HG03558 (cell line): ENCODE measurements at regions not wholly inside any gene's neighbourhood (a gene's known extent, or its start where the extent isn't known, plus 50 kb on each side); places are given as distances from the start of the nearest gene placed in this dataset.

Experiments
- ATAC-seq: cut with Tn5 transposase; IDR thresholded peaks from one replicate; pipeline ENCODE4 v1.9.1; 2021; ENCODE audit warnings: moderate number of reproducible peaks; ENCODE audit not compliant: unreplicated experiment; ENCODE audit errors: extremely low read depth

DNA sequence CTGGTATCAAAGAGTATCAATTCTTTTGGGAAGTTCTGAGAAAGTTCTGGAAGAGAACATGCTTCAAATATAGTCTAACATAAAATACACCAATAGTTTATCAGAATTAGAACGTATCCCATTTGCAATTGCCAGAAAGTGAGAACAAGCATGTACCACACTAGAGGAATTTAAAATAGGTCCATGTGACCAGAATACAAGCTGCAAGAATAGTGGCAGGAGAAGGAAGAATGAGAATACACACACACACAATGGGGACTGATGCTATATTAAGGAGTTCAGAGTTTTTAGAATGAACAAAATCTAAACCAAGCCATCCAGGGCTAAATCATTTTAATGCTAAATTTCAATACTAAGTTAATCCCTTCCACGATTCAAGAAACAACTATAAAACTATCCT is 99.1 kb upstream of the TMEM168 start:
- ATAC-seq: no peak

DNA sequence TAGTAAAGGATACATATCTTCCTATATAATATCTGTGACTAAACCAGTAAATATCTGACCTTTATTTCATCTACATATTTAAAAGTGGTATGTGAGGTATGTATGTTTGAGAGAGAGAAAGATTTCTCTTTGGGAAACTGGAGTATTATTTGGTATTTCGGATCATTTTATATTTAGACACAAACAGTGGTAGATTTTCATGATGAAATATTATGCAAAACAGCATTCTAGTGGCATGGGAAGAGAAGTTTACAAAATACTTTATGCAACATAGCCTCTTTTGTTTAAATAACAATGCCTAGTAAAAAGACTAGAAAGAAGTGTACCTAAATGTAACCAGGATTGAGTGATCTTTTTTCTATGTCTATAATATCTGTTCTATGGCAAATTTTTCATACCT is 98.6 kb upstream of the TMEM168 start:
- ATAC-seq: no peak

DNA sequence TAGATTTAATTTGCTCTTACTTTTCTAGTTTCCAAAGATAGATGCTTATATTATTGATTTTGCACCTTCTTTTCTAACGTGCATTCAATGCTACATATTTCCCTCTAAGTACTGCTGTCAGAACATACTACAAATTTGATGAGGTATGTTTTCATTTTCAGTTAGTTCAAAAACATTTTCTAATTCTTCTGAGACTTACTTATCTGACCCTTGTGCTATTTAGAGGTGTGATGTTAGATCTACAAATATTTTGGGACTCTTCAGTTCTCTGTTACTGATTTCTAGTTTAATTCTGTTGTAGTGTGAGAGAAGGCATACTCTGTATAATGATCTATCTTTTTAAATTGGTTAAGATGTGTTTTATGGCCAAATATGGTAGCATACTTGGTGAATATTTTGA is 97.8 kb upstream of the TMEM168 start:
- ATAC-seq: no peak

DNA sequence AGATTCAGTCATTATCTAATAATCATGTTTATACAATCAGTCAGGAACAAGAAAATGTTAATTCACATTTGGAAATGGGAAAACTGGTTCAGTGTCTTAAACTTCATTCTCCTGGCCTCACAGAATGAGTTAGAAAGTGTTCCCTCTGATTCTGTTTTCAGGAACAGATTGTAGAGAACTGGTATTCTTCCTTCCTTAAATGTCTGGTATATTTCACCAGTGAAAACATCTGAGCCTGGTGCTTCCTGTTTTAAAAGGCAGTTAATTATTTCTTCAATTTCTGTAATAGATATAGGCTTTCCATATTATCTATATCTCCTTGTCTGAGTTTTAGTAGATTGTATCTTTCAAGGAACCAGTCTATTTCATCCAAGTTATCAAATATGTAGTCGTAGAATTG is 97.1 kb upstream of the TMEM168 start:
- no peak for ATAC-seq

DNA sequence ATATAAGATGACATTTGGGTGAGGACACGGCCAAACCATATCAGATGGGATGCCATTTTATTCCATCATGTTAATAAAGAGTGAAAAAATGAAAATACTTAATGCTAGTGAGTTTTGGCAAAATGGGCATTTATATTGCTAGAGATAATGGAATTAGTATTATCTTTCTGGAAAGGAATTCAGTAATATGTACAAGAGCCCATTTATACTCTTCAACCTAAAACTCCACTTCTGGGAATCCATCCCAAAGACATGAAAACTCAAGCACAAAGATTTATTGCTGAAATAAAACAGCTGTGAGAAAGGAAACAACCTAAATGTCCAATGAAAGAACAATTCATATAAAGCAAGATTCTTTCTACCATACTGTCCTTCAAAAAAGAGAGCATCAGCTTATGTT is 96.0 kb upstream of the TMEM168 start:
- no peak for ATAC-seq

DNA sequence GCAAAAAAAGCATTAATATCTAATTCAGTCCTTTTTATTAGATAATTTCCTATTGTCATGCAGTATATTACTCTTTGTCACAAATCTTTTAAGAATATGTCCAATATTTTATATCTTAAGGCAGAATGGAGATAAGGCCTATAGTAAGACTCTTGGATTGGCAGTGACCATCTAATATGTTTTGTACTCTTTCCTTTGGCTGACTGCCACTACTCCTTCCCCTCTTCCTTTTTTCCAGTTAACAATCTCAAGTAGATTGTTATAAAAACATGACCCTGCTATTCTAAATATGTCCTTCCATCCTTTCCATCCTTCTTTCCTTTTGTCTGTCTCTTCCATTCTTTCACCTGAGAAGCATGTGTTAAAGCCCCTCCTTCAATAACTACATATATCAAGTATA is 92.8 kb upstream of the TMEM168 start:
- ATAC-seq: no peak

DNA sequence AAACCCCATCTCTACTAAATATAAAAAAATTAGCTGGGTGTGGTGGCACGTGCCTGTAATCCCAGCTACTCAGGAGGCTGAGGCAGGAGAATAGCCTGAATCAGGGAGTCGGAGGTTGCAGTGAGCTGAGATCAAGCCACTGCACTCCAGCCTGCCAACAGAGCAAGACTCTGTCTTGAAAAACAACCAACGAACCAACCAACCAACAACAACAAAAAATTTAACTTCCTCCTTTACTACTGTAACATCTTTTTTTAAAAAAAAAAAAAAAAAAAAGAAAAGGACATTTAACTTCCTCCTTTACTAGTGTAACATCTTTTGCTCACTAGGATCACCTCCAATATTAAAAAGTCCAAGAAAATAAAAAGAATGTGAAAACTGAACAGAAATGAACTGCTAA is 92.3 kb upstream of the TMEM168 start:
- no peak for ATAC-seq

DNA sequence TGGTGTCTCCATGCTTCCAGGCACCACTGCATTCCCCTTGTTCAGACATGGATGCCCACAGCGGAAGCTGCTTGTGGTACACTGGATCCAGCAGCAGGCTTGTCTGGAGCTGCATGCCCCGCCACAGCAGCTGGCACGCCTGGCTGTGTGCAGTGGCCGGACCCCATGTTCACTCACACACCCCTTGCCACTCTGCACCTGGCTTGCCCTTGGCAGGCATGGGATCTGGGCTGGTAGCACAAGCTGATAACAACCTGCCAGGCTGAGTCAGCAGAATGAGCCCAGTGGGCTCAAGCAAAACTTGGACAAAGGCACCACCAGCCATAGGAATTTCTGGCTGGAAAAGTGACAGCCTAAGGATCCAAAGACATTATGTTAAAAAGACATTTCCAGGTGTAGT is 91.8 kb upstream of the TMEM168 start:
- no peak for ATAC-seq

DNA sequence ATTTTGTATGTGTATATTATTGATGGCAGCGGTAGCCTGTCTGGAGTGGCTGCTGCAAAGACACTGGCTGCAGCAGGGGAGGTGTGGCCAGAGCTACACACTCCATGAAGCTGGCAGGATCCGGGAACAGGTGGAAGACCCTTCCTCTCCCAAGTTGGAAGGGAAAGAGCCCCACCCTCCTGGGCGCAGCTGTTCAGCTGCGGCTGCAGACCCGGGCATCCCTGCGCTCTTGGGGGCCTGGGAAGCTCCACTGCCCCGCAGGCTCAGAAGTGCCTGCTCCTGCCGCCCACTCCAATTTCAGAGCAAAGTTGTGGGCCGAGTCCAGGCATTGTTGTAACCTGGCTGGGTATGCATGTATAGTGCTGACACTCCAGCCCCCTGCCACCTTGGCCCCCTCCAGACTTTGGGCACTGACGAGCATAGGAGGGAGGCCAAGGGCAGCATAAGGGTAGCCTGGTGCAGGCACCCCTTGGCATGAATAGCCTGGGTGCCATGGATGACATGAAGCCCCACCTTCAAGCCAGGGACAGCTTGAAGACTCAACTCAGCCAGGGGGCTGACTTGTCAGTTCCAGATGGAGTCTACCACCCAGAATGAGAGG is 90.7 kb upstream of the TMEM168 start:
- ATAC-seq: no peak

DNA sequence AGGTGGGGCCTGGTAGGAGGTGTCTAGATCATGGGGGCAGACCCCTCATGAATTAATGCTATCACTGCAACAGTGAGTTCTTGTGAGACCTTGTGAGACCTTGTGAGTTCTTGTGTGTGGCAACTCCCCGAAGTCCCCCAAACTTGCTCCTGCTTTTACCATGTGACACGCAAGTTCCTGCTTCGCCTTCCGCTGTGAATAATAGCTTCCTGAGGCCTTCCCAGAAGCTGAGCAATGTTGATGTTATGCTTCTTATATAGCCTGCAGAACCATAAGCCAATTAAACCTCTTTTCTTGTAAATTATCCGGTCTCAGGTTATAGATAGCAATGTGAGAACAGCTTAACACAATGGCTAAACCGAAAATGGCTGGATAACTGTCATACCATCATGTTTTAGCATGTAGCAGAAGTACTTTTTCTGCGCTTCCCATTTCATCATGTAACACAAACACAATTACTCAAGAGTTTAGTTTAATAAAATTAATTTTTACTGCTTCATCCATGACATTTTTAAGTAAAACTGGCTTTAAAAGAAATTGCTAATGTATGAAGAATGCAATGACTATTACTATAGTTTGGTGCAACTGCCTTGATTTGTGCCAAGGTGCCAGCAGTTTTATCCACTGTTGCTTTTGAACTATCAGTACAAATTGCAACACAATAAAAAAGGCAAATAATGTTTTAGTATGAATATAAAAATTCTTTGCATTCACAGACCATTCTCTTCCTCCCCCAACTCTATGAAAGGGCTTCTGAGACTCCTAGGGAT is 87.7 kb upstream of the TMEM168 start:
- ATAC-seq: no peak

DNA sequence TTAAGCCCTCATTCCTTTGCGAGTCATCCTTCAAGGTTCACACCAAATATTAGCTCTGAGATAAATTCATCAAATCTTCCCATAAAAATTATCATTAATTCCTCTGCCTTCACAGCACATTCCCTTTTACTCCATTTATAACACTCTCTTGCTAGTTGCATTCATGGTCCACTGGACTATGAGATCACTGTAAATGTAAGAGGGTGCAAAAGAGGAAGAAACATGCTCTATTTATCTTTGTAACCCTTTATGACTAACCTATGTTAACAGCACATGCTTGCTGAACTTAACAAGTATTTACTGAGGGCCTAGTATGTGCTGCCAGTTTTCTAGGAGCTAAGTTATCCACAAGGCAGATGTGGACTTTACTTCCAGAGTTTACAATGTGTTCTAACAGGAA is 86.7 kb upstream of the TMEM168 start:
- no peak for ATAC-seq

DNA sequence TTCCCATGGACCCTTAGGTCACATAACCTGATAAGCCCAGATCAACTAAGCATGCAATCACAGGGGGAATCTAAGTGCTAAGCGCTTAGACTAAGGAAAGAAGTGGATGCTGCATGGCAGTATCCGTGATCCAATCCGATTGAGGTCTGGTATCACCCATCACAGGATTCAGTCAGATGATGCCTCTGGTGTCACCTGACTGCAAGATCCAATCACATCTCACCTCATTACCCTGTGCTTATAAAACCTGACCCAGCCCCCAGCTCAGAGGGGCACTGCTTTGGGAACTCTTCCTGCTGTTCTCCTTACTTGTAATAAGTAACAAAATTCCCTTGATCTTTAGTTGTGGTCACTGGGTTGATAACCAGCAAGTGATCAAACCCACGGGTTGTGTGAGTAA is 84.7 kb upstream of the TMEM168 start:
- no peak for ATAC-seq

DNA sequence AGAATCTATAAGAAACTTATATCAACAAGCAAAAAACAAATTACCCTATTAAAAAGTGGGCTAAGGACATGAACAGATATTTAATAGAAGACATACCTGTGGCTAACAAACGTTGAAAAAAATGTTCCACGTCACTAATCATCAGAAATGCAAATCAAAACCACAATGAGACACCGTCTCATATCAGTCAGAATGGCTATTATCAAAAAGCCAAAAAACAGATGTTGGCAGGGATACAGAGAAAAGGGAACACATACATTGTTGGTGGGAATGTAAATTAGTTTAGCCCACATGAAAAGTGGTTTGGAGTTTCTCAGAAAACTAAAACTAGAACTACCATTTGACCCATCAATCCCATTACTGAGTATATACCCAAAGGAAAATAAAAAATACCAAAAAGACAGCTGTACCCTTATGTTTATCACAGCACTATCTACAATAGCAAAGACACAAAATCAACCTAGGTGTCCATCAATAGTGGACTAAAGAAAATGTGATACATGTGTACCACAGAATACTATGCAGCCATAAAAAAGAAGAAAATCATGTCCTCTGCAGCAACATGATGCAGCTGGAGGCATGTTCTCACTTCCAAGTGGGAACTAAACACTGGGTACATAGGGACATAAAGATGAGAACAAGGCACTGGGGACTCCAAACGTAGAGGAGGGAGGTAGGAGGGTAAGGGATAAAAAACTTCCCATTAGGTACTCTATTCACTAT is 83.8 kb upstream of the TMEM168 start:
- no peak for ATAC-seq

DNA sequence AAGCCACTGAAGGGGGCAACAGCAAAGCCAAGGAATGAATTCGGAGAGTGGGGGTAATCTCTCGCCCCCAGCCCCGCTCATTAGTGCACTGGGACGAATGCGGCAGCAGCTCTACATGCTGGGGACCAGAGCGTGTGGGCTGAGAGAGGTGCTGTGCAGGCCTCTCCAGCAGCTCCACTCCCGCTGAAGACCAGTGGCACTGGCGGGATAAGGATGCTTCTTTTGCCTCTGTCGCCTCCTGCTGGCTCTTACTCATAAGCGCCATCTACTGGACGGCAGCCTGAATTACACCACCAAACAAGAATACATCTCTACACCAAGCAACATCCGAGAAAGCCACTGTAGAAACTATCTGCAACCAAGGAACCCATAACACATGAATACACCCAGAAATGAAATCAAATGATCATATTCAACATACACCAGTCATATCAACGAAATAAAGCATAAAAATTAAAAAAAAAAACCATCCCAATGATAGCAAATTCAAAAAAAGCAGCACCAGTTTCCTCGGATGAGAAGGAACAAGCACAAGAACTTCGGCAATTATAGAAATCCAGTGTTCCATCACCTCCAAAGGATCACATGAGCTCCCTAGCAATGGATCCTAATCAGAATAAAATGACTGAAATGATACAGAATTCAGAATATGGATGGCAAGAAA is 79.0 kb upstream of the TMEM168 start:
- no peak for ATAC-seq

DNA sequence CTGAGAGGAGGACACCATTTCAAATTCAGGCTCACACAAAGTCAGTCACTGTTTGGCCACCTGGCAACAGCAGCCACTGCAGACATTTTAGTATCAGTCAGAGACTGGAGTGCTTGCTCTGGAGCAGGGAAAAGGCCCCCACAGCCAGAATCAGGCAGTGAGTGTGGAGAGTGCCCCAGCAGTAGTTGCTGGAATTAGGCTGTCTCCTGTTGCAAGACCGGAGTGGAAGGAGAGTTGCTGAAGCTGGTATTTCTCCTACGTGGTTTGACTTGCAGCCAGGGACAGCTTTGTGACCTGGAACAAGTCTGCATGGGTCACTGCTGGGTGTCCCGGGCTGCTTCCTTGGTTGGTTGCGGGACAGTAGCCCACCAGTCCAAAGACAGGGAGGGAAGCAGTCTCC is 78.4 kb upstream of the TMEM168 start:
- no peak for ATAC-seq

DNA sequence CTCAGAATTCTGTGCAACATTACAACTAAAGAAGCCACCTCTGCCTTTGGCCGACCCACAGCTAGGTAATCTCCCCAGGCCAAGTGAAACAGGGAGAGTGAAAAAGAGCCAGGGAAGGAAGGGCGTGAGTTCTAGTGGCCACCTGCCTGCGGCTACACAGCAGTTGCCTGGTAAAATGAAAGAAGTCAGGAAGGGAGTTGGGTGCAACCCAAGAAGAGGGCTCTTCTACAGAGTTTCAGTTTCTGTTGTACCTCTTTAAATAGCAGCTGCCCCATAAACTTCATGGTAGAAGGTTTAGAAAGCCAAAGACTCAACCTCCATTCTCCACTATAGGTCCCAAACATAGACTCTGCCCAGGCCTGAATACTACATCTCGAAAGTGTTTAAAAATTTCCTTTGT is 76.2 kb upstream of the TMEM168 start:
- peak; percentile 100 for ATAC-seq

DNA sequence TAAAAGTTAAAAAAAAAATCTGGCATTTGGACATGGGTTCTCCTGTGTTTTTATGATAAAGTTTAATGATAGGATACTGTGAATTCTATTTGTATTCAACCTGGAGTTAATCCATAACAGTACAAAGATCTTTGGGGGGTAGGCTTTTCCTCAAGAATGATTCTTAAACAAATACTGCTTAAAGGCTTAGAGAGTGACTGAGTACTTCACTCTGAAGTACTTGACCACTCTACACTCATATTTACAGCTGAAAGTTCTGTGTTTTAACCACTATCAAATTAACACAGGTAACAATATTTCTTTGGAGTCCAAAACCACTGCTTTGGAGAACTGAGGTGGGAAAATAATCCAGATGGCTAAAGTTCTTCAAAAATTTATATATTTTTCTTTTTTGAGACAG is 74.2 kb upstream of the TMEM168 start:
- no peak for ATAC-seq

DNA sequence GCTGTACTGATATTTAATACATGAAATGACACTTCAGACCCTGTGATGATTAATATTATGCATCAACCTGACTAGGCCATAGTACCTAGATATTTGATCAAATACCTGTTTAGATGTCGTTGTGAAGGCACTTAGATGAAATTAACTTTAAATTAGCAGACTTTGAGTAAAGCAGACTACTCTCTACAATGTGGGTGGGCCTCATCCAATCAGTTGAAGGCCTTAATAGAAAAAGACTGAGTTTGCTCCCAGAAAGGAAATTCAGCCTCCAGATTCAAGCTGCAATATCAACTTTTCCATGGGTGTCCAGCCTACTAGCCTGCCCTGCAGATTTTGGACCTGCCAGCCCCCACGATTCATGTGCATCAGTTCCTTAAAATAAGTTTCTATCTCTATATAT is 68.6 kb upstream of the TMEM168 start:
- ATAC-seq: no peak

DNA sequence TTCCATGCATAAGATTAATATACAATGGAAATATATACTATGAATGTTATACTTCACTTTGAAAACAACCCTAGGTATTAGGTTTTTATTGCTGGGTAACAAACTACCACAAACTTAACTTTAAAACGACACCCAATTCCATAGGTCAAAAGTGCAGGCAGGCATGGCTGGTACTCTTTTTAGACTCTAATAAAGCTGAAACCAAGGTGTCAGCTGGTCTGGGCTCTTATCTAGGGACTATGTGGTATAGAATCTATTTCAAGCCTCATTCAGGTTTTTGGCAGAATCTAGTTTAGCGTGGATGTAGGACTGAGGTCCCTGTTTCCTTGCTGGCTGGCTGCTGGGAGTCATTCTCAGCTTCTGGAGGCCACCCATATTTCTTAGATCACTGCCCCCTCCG is 65.0 kb upstream of the TMEM168 start:
- ATAC-seq: no peak

DNA sequence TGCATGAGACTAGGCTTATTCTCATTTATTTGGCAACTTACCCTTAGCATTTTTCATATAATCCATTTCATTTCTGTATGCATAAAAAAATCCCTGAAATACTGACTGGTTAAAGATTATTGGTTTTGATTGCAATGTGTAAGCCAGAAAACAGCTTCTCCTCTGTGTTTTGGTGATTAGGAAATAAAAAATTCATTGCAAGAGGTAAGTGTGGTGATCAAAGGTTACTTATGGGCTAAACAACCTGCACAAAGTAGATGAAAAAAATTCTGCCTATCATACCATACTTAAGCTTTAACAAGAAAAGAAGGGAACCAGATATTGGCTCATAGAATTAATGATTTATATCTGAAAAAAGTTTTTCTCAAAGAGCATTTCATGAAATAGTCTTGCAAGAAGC is 64.0 kb upstream of the TMEM168 start:
- ATAC-seq: no peak

DNA sequence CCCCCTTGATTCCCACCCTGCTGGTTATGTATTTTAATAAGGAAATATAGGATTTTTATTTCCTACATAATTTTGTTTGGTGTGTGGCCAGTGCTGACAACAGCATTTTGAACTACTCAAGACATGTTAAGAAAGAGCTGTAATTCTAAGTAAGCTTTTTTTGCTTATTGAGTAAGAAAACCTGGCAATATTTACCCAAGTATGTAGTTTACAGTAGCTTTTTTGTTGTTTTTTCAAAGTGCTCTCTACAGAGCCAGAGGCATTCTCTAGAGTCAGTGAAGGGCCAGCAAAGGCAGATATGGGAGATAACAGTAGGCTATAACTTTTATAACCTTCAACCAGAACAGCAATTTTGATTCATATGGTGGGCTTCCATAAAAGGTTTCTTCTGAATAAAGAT is 63.2 kb upstream of the TMEM168 start:
- ATAC-seq: no peak
